NCI-H1092 (cell line): ENCODE measurements at regions not wholly inside any gene's neighbourhood (a gene's known extent, or its start where the extent isn't known, plus 50 kb on each side); places are given as distances from the start of the nearest gene placed in this dataset.

ENCODE experiments used
- DNase-seq: peaks from one replicate; lab custom pipeline; 2025; lab: John Stamatoyannopoulos, UW

- DNase-seq = no peak
Observed at GRCh38 chr14:97724265-97724731, 927.1 kb downstream of the VRK1 start.

- DNase-seq = no peak
Observed at GRCh38 chr14:97726676-97727075, 929.5 kb downstream of the VRK1 start.

GRCh38 chr14:97730706-97731105, 933.5 kb downstream of the VRK1 start:
- DNase-seq = no peak

GRCh38 chr14:97731800-97732199, 934.6 kb downstream of the VRK1 start:
- no peak for DNase-seq

GRCh38 chr14:97747316-97747715, 950.1 kb downstream of the VRK1 start:
- DNase-seq = no peak

- no peak for DNase-seq
Observed at GRCh38 chr14:97748616-97749015, 951.4 kb downstream of the VRK1 start.

GRCh38 chr14:97757491-97757890, 960.3 kb downstream of the VRK1 start:
- no peak for DNase-seq

- no peak for DNase-seq
Observed at GRCh38 chr14:97760050-97760449, 962.9 kb downstream of the VRK1 start.

- no peak for DNase-seq
Observed at GRCh38 chr14:97762386-97762785, 965.2 kb downstream of the VRK1 start.

- DNase-seq = no peak
Observed at GRCh38 chr14:97771340-97772045, 974.3 kb downstream of the VRK1 start.

- no peak for DNase-seq
Observed at GRCh38 chr14:97773598-97773997, 976.4 kb downstream of the VRK1 start.

GRCh38 chr14:97776890-97777558, 979.8 kb downstream of the VRK1 start:
- DNase-seq = no peak

- DNase-seq = no peak
Observed at GRCh38 chr14:97777622-97778355, 980.6 kb downstream of the VRK1 start.

GRCh38 chr14:97779140-97779539, 982.0 kb downstream of the VRK1 start:
- DNase-seq = no peak

- no peak for DNase-seq
Observed at GRCh38 chr14:97780804-97781203, 983.6 kb downstream of the VRK1 start.

- no peak for DNase-seq
Observed at GRCh38 chr14:97781961-97782360, 984.8 kb downstream of the VRK1 start.

- DNase-seq = no peak
Observed at GRCh38 chr14:97782871-97783414, 985.8 kb downstream of the VRK1 start.

GRCh38 chr14:97785495-97785894, 988.3 kb downstream of the VRK1 start:
- DNase-seq = no peak

GRCh38 chr14:97788364-97788763, 991.2 kb downstream of the VRK1 start:
- no peak for DNase-seq

GRCh38 chr14:97788846-97789526, 991.8 kb downstream of the VRK1 start:
- DNase-seq = no peak

- DNase-seq = no peak
Observed at GRCh38 chr14:97791072-97791471, 993.9 kb downstream of the VRK1 start.

GRCh38 chr14:97791906-97792305, 994.7 kb downstream of the VRK1 start:
- no peak for DNase-seq
